Spleen (tissue), 11 donors: ENCODE measurements at regions not wholly inside any gene's neighbourhood (a gene's known extent, or its start where the extent isn't known, plus 50 kb on each side); places are given as distances from the start of the nearest gene placed in this dataset.

Experiments used
- DNase-seq: peaks from one replicate; pipeline ENCODE4 v3.0.0-alpha.2; 2020
- H3K27ac ChIP-seq, 8 donors: fragments of 200-600 bp; sonication (generic) in 7 of 8; 1 replicate in 4 of 8; 2 replicates in 4 of 8; pipeline versions ENCODE4 v1.5.0 to v1.8.0; 2016 to 2021; ENCODE audit warnings: inconsistent platforms in 4 of 8, mild to moderate bottlenecking in 4 of 8, moderate library complexity in 1 of 8
- H3K27me3 ChIP-seq, 7 donors: fragments of 200-600 bp; sonication (generic) in 6 of 7; replicated peaks in 1 of 7; 1 replicate in 4 of 7; 2 replicates in 3 of 7; pipeline versions ENCODE4 v1.5.0 to v1.8.0; 2016 to 2021; ENCODE audit warnings: inconsistent platforms in 3 of 7, mild to moderate bottlenecking in 1 of 7
- H3K36me3 ChIP-seq, 6 donors: fragments of 200-600 bp; sonication (generic) in 5 of 6; 1 replicate in 4 of 6; 2 replicates in 2 of 6; pipeline versions ENCODE4 v1.5.0 to v1.8.0; 2016 to 2021; ENCODE audit warnings: inconsistent platforms in 2 of 6
- H3K4me1 ChIP-seq, 6 donors: fragments of 200-600 bp; sonication (generic) in 5 of 6; 1 replicate in 3 of 6; 2 replicates in 3 of 6; pipeline versions ENCODE4 v1.5.0 to v1.8.0; 2016 to 2021; ENCODE audit warnings: inconsistent platforms in 3 of 6
- H3K4me3 ChIP-seq, 8 donors: fragments of 200-600 bp; sonication (generic) in 7 of 8; 1 replicate in 4 of 8; 2 replicates in 4 of 8; pipeline versions ENCODE4 v1.5.0 to v1.8.0; 2016 to 2021; ENCODE audit warnings: inconsistent platforms in 4 of 8, mild to moderate bottlenecking in 4 of 8, moderate library complexity in 2 of 8
- H3K9me3 ChIP-seq, 8 donors: fragments of 200-600 bp; sonication (generic) in 7 of 8; 1 replicate in 4 of 8; 2 replicates in 4 of 8; pipeline versions ENCODE4 v1.5.0 to v1.8.0; 2016 to 2021; ENCODE audit warnings: inconsistent platforms in 4 of 8
- POLR2A ChIP-seq, 3 donors: fragments of 450-650 bp; IDR thresholded peaks; one replicate each; pipeline ENCODE4 v1.5.1; 2017; ENCODE audit warnings: antibody characterized with exemption in 3 of 3, mild to moderate bottlenecking in 1 of 3
- POLR2AphosphoS5 ChIP-seq, 3 donors: sonication (generic); formaldehyde crosslinking; IDR thresholded peaks; one replicate each; pipeline ENCODE4 v1.5.1; 2017; ENCODE audit warnings: antibody characterized with exemption in 3 of 3
- WGBS, 5 donors: extraction: QIAGEN DNeasy Blood & Tissue Kit in 3 of 5; methylation state at CpG; one replicate each; pipeline versions ENCODE4 v1.1.5 to v1.1.7; 2013 to 2018; 5-methylcytosine and 5-hydroxymethylcytosine counted together
- intact Hi-C: fragments of 100-400 bp; cut with DNase I; formaldehyde crosslinking; loops from one replicate; pipeline ENCODE4 v1.15.0; 2023; ENCODE audit warnings: low total_unique reads
- TF ChIP-seq, protein P1 (sequence below), 11 experiments: fragments of 200-600 bp in 7 of 11; fragments of 450-650 bp in 4 of 11; sonication (generic) in 4 of 11; IDR thresholded peaks in 8 of 11; conservative IDR thresholded peaks in 3 of 11; 1 replicate in 7 of 11; 2 replicates in 4 of 11; pipeline versions ENCODE4 v1.4.0 to v1.8.0; 2016 to 2021; ENCODE audit warnings: antibody characterized with exemption in 11 of 11, inconsistent platforms in 4 of 11, mild to moderate bottlenecking in 1 of 11
- donor health status: healthy with polysubstance abuse.
- donor health status: DM: no; HTN: no; CAD: no; lungs with moderate emphysema.
- donor health status: DM: no; HTN: no; CAD: no.
- donor health status: Bipolar disorder and iron deficiency.
- donor health status: healthy.
- donor health status: DM: no; HTN: no; CAD: no.
- donor health status: DM: yes; HTN: yes; CAD: no.

DNA sequence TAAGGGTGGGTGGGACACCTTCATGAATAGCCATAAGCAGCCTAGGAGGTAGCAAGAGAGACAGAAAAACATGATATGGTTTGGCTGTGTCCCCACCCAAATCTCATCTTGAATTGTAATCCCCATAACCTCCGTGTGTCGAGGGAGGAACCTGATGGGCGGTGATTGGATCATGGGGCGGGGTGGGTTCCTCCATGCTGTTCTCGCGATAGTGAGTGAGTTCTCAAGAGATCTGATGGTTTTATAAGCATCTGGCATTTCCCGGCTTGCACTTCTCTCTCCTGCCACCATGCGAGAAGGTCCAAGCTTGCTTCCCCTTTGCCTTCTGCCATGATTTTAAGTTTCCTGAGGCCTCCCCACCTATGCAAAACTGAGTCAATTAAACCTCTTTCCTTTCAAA, 259.1 kb upstream of the ERCC4 start:
- Histone ChIP-seq H3K4me3 (no peak overlapping the region), H3K27me3 (no peaks in the 10 kb centered on the region)

DNA sequence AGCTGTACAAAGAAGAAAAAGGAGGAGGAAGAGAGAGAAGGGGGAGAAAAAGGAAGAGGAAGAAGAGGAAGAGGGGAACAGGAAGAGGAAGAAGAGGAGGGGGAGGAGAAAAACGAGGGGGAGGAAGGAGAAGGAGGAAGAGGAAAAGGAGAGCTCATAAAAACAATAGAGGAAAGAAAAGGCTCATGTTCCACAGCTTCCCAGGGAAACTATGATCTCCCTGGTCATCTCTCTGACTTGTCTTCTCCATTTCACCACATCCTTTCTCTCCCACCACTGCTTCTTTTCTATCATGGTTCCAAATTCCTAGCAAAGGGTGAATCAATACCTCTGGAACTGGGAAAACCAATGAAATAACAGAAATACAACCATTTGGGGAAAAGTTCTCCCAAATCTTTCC, 254.1 kb upstream of the ERCC4 start:
- no peak for DNase-seq
- Histone ChIP-seq H3K4me1 (no peaks in the 10 kb centered on the region), H3K27ac (no peak overlapping the region), H3K4me3 (no peak overlapping the region), H3K9me3 (peaks cover 0 to 10% (median 5%) of the 10 kb centered on the region in 8 donors), H3K36me3 (no peaks in the 10 kb centered on the region), H3K27me3 (no peaks in the 10 kb centered on the region)
- TF ChIP-seq, protein P1, sequence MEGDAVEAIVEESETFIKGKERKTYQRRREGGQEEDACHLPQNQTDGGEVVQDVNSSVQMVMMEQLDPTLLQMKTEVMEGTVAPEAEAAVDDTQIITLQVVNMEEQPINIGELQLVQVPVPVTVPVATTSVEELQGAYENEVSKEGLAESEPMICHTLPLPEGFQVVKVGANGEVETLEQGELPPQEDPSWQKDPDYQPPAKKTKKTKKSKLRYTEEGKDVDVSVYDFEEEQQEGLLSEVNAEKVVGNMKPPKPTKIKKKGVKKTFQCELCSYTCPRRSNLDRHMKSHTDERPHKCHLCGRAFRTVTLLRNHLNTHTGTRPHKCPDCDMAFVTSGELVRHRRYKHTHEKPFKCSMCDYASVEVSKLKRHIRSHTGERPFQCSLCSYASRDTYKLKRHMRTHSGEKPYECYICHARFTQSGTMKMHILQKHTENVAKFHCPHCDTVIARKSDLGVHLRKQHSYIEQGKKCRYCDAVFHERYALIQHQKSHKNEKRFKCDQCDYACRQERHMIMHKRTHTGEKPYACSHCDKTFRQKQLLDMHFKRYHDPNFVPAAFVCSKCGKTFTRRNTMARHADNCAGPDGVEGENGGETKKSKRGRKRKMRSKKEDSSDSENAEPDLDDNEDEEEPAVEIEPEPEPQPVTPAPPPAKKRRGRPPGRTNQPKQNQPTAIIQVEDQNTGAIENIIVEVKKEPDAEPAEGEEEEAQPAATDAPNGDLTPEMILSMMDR (IDR thresholded peaks at IDR 0.05 in 8 of 11, conservative IDR thresholded peaks at IDR 0.05 in 3 of 11), result no peak
- TF ChIP-seq POLR2A (IDR thresholded peaks at IDR 0.05) (no peak), POLR2AphosphoS5 (IDR thresholded peaks at IDR 0.05) (no peak)
- 0 to 5% (median 3%) methylated on average over 1 of the region's 1 CpG for WGBS, 5 donors
- intact Hi-C loops, result loop anchor here (10.0 kb wide), 1 partner anchor 49 kb away; no protein-coding TSS in a partner anchor

More for the DNA sequence above, 259.1 kb upstream of the ERCC4 start:
- Histone ChIP-seq H3K9me3 (peaks cover 0 to 7% (median under 1%) of the 10 kb centered on the region in 8 donors), H3K4me1 (no peaks in the 10 kb centered on the region), H3K27ac (no peak overlapping the region), H3K36me3 (no peaks in the 10 kb centered on the region)
- no peak for DNase-seq
- 87 to 91% (median 88%) methylated on average over 8 of the region's 8 CpGs for WGBS, 5 donors
- intact Hi-C loops, result loop anchor here (10.0 kb wide), 1 partner anchor 54 kb away; no protein-coding TSS in a partner anchor
- TF ChIP-seq POLR2A (IDR thresholded peaks at IDR 0.05), result no peak
- TF ChIP-seq POLR2AphosphoS5 (IDR thresholded peaks at IDR 0.05), result no peak
- TF ChIP-seq, protein P1 (IDR thresholded peaks at IDR 0.05 in 8 of 11, conservative IDR thresholded peaks at IDR 0.05 in 3 of 11), result no peak

DNA sequence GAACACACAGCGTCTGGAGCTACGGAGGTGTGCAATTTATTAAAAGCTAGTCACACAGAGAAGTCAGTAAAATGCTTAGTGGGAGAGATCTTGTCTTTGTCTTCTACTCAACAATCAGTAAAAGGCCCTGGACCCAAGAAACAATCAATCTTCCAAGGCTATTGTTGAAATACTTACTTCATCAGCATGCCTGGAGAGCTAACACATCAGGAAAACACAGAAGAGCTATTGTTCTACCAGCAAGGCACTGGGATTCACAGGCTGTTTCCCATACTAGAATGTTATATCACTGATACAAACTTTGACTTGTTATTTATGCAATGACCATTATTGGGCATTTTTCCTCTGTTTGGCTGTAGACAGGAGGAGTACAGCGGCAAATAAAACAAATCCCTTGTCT, 247.8 kb upstream of the ERCC4 start:
- Histone ChIP-seq H3K9me3 (peaks cover 0 to 14% (median 8%) of the 10 kb centered on the region in 8 donors), H3K4me3 (no peak overlapping the region), H3K4me1 (no peaks in the 10 kb centered on the region), H3K36me3 (no peaks in the 10 kb centered on the region), H3K27ac (no peak overlapping the region), H3K27me3 (no peaks in the 10 kb centered on the region)
- WGBS, 5 donors, result 63 to 86% (median 80%) methylated on average over 3 of the region's 3 CpGs
- intact Hi-C loops, result no loop called here
- TF ChIP-seq, protein P1 (IDR thresholded peaks at IDR 0.05 in 8 of 11, conservative IDR thresholded peaks at IDR 0.05 in 3 of 11), result no peak
- TF ChIP-seq POLR2A (IDR thresholded peaks at IDR 0.05) (no peak), POLR2AphosphoS5 (IDR thresholded peaks at IDR 0.05) (no peak)
- no peak for DNase-seq

DNA sequence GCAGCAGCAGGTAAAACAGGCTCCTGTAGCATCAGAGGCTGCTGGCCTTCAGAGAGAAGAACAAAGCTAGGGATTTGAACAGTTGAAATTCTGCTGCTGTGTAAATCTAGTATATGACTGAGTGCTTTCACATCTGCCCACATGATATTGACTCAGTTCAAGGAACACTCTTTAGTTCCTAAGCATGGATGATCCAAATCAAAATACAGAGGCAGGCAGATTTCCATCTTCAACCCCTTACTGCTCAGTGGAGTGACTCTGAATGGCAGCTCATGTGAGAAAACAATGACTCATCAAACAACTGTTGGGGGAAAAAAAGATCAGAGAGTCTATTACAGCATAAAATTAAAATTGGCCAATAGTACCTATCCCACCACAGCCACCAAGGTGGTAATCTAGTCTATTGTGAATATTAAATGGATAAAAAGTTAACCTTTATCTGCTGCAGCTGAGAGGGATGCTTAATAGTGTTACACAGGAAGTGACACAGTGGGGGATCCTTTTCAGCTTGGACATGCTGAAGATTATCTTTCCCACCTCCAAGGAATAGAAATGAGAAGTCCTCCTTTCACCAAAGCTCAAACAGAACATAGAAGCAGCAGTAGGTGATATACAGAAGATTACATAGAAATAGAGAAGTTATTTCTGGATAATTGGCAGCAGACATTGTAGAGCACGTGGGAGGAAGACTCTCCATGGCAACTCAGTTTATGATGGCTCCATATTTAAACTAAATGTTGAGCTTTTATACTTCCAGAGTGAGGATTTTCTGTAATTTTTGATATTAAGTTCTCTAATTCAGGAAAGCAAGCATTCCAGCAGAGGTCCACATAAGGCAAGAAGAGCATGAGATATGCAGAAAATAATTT, 239.7 kb upstream of the ERCC4 start:
- H3K4me1 ChIP-seq, result no peaks in the 10 kb centered on the region
- intact Hi-C loops, result no loop called here
- no peak for DNase-seq
- TF ChIP-seq, protein P1 (IDR thresholded peaks at IDR 0.05 in 8 of 11, conservative IDR thresholded peaks at IDR 0.05 in 3 of 11), result no peak
- no peak for TF ChIP-seq POLR2AphosphoS5 (IDR thresholded peaks at IDR 0.05)
- TF ChIP-seq POLR2A (IDR thresholded peaks at IDR 0.05), result no peak
- no peak overlapping the region for H3K27ac ChIP-seq
- no peak overlapping the region for H3K4me3 ChIP-seq
- 46 to 62% (median 54%) methylated on average over 1 of the region's 1 CpG for WGBS, 5 donors
- no peaks in the 10 kb centered on the region for H3K9me3 ChIP-seq
- H3K27me3 ChIP-seq, result peaks cover 0 to 5% (median 0%) of the 10 kb centered on the region in 7 donors
- H3K36me3 ChIP-seq, result no peaks in the 10 kb centered on the region
